IMR-90 (cell line): ENCODE measurements at regions not wholly inside any gene's neighbourhood (a gene's known extent, or its start where the extent isn't known, plus 50 kb on each side); places are given as distances from the start of the nearest gene placed in this dataset.

ENCODE experiments used
- ATAC-seq: fragments of 200-7000 bp; cut with Tn5 transposase; 2 replicates; pipeline ENCODE4 v1.9.1; 2020; ENCODE audit warnings: low read depth, mild to moderate bottlenecking, moderate library complexity
- BruUV-seq: library from RNA; stranded (reverse); fragments of 400-500 nt; replicated peaks from 2 replicates; lab custom pipeline; 2021; lab: Mats Ljungman, UMichigan
- CTCF ChIA-PET: fragments of 300-600 bp; formaldehyde crosslinking; extraction: SDS; loops from one replicate; lab custom pipeline; 2021; ENCODE audit warnings: antibody characterized with exemption; lab: Yijun Ruan, JAX
- POLR2A ChIA-PET: fragments of 300-600 bp; sonication (Branson Sonifier 250); formaldehyde crosslinking; loops from one replicate; lab custom pipeline; 2022; ENCODE audit warnings: antibody characterized with exemption; ENCODE audit not compliant: unreplicated experiment; lab: Charles Lee
- DNase-seq: peaks from one replicate; pipeline ENCODE4 v3.0.0; 2013
- H2AFZ ChIP-seq: replicated peaks from 2 replicates; pipeline ENCODE3; 2013; ENCODE audit warnings: low read length, mild to moderate bottlenecking; ENCODE audit not compliant: poor library complexity
- H2AK5ac ChIP-seq: 2 replicates; pipeline ENCODE4 v1.6.1; 2013; ENCODE audit warnings: low read depth, low read length, inconsistent platforms
- H2AK9ac ChIP-seq: replicated peaks from 2 replicates; pipeline ENCODE3; 2013; ENCODE audit warnings: mild to moderate bottlenecking, low read depth, low read length, moderate library complexity; ENCODE audit not compliant: poor library complexity
- H2BK120ac ChIP-seq: 2 replicates; pipeline ENCODE4 v1.6.1; 2013; ENCODE audit warnings: low read depth, low read length, inconsistent platforms
- H2BK15ac ChIP-seq: 3 replicates; pipeline ENCODE4 v1.6.1; 2013; ENCODE audit warnings: low read depth, low read length, inconsistent platforms
- H2BK20ac ChIP-seq: 2 replicates; pipeline ENCODE4 v1.6.1; 2013; ENCODE audit warnings: low read depth, mild to moderate bottlenecking, inconsistent platforms, low read length, moderate library complexity
- H2BK5ac ChIP-seq: 2 replicates; pipeline ENCODE4 v1.6.1; 2013; ENCODE audit warnings: mild to moderate bottlenecking, low read depth, low read length, inconsistent platforms; ENCODE audit not compliant: poor library complexity, severe bottlenecking
- H3K14ac ChIP-seq: replicated peaks from 2 replicates; pipeline ENCODE4 v1.6.1; 2013; ENCODE audit warnings: low read depth, low read length, inconsistent platforms
- H3K18ac ChIP-seq: 2 replicates; pipeline ENCODE4 v1.6.1; 2013; ENCODE audit warnings: low read depth, low read length, control low read depth
- H3K23ac ChIP-seq: 2 replicates; pipeline ENCODE4 v1.6.1; 2013; ENCODE audit warnings: low read depth, low read length, inconsistent platforms
- H3K27ac ChIP-seq: 2 replicates; pipeline ENCODE4 v1.5.1; 2013; ENCODE audit warnings: mild to moderate bottlenecking, control low read depth, low read length; ENCODE audit not compliant: insufficient read depth
- H3K27me3 ChIP-seq: 2 replicates; pipeline ENCODE4 v1.6.1; 2013; ENCODE audit warnings: low read length; ENCODE audit not compliant: control insufficient read depth, insufficient read depth
- H3K36me3 ChIP-seq: 2 replicates; pipeline ENCODE4 v1.6.1; 2013; ENCODE audit warnings: low read length, mixed read lengths; ENCODE audit not compliant: control insufficient read depth, insufficient read depth
- H3K4ac ChIP-seq: 2 replicates; pipeline ENCODE4 v1.6.1; 2013; ENCODE audit warnings: low read depth, low read length, inconsistent platforms
- H3K4me1 ChIP-seq: 2 replicates; pipeline ENCODE4 v1.6.1; 2013; ENCODE audit warnings: low read length, mixed read lengths; ENCODE audit not compliant: control insufficient read depth, insufficient read depth
- H3K4me2 ChIP-seq: 2 replicates; pipeline ENCODE4 v1.6.1; 2013; ENCODE audit warnings: low read depth, mild to moderate bottlenecking, control low read depth, low read length, moderate library complexity
- H3K4me3 ChIP-seq: 2 replicates; pipeline ENCODE4 v1.5.1; 2013; ENCODE audit warnings: low read depth, mild to moderate bottlenecking, control low read depth, low read length, moderate library complexity; ENCODE audit not compliant: insufficient read depth
- H3K56ac ChIP-seq: 2 replicates; pipeline ENCODE4 v1.6.1; 2013; ENCODE audit warnings: low read length, inconsistent platforms; ENCODE audit not compliant: insufficient read depth; ENCODE audit errors: extremely low read depth
- H3K79me1 ChIP-seq, 2 experiments: 2 replicates each; pipeline ENCODE4 v1.6.1; 2013; ENCODE audit warnings: low read length in 2 of 2, inconsistent platforms in 1 of 2, low read depth in 1 of 2
- H3K9ac ChIP-seq: 2 replicates; pipeline ENCODE4 v1.6.1; 2013; ENCODE audit warnings: low read depth, low read length, control low read depth
- H3K9me1 ChIP-seq: 2 replicates; pipeline ENCODE4 v1.6.1; 2013; ENCODE audit warnings: low read length, inconsistent platforms; ENCODE audit not compliant: insufficient read depth
- H3K9me3 ChIP-seq: 2 replicates; pipeline ENCODE4 v1.6.1; 2013; ENCODE audit warnings: low read length; ENCODE audit not compliant: control insufficient read depth, insufficient read depth
- H4K20me1 ChIP-seq: 2 replicates; pipeline ENCODE4 v1.6.1; 2013; ENCODE audit warnings: low read length, inconsistent platforms; ENCODE audit not compliant: insufficient read depth
- H4K5ac ChIP-seq: 2 replicates; pipeline ENCODE4 v1.6.1; 2013; ENCODE audit warnings: mild to moderate bottlenecking, low read depth, low read length, control low read depth
- H4K8ac ChIP-seq, 2 experiments: 2 replicates each; pipeline ENCODE4 v1.6.1; 2013; ENCODE audit warnings: low read depth in 2 of 2, low read length in 2 of 2, control low read depth in 1 of 2, inconsistent platforms in 1 of 2
- H4K91ac ChIP-seq: 2 replicates; pipeline ENCODE4 v1.6.1; 2013; ENCODE audit warnings: low read depth, low read length, inconsistent platforms; ENCODE audit not compliant: insufficient read depth
- BHLHE40 ChIP-seq: fragments of 150-350 bp; IDR thresholded peaks from 2 replicates; pipeline ENCODE4 v1.6.1; 2016; ENCODE audit warnings: mild to moderate bottlenecking, low read depth, low read length
- CEBPB ChIP-seq: IDR thresholded peaks from 2 replicates; pipeline ENCODE4 v1.6.1; 2012; ENCODE audit warnings: low read depth, low read length, improper control_type of control experiment
- CHD1 ChIP-seq: IDR thresholded peaks from 2 replicates; pipeline ENCODE4 v1.6.1; 2012; ENCODE audit warnings: low read depth, low read length, improper control_type of control experiment
- FOS ChIP-seq: fragments of 150-350 bp; IDR thresholded peaks from 2 replicates; pipeline ENCODE4 v1.6.1; 2016; ENCODE audit warnings: low read depth, low read length
- MAFK ChIP-seq: IDR thresholded peaks from 2 replicates; pipeline ENCODE4 v1.6.1; 2012; ENCODE audit warnings: low read depth, low read length, improper control_type of control experiment
- MAZ ChIP-seq: IDR thresholded peaks from 2 replicates; pipeline ENCODE4 v1.6.1; 2012; ENCODE audit warnings: low read depth, mild to moderate bottlenecking, low read length, improper control_type of control experiment, moderate library complexity, borderline replicate concordance
- MXI1 ChIP-seq: IDR thresholded peaks from 2 replicates; pipeline ENCODE4 v1.6.1; 2012; ENCODE audit warnings: low read depth, mild to moderate bottlenecking, low read length, moderate library complexity, borderline replicate concordance
- NFE2L2 ChIP-seq: fragments of 150-350 bp; IDR thresholded peaks from 2 replicates; pipeline ENCODE4 v1.6.1; 2016; ENCODE audit warnings: low read depth, mild to moderate bottlenecking, low read length
- POLR2A ChIP-seq: IDR thresholded peaks from 2 replicates; pipeline ENCODE4 v1.6.1; 2012; ENCODE audit warnings: mild to moderate bottlenecking, low read depth, low read length
- RAD21 ChIP-seq: IDR thresholded peaks from 2 replicates; pipeline ENCODE4 v1.6.1; 2012; ENCODE audit warnings: low read length, improper control_type of control experiment
- RCOR1 ChIP-seq: IDR thresholded peaks from 2 replicates; pipeline ENCODE4 v1.6.1; 2012; ENCODE audit warnings: mild to moderate bottlenecking, low read length, improper control_type of control experiment; ENCODE audit not compliant: insufficient replicate concordance
- RFX5 ChIP-seq: IDR thresholded peaks from 2 replicates; pipeline ENCODE4 v1.8.0; 2012; ENCODE audit warnings: low read depth, mild to moderate bottlenecking, low read length, moderate library complexity
- SMC3 ChIP-seq: fragments of 150-350 bp; IDR thresholded peaks from 2 replicates; pipeline ENCODE4 v1.6.1; 2016; ENCODE audit warnings: low read depth, mild to moderate bottlenecking, antibody characterized with exemption, low read length, moderate library complexity
- WGBS, 2 experiments: methylation state at CpG; one replicate each; pipeline versions ENCODE4 v1.1.5 to v1.1.7; 2013; ENCODE audit warnings: missing lambda C conversion rate in 2 of 2; ENCODE audit not compliant: insufficient read length in 1 of 2; ENCODE audit errors: extremely low coverage in 2 of 2; 5-methylcytosine and 5-hydroxymethylcytosine counted together
- dilution Hi-C: fragments of 300-500 bp; cut with HindIII; formaldehyde crosslinking; loops from one replicate; pipeline ENCODE4 v1.14.3; 2018; ENCODE audit warnings: low sequenced_read_pairs; ENCODE audit not compliant: unreplicated experiment
- in situ Hi-C: fragments of 300-500 bp; cut with MboI; formaldehyde crosslinking; loops from 3 replicates; pipeline ENCODE4 v1.14.3; 2019; ENCODE audit warnings: low sequenced_read_pairs, inconsistent platforms, mixed read lengths
- intact Hi-C: fragments of 100-400 bp; cut with micrococcal nuclease; formaldehyde crosslinking; loops from 2 replicates; pipeline ENCODE4 v1.10.0; 2022
- TF ChIP-seq, protein P1 (sequence below): fragments of 150-350 bp; IDR thresholded peaks from 2 replicates; pipeline ENCODE4 v1.6.1; 2016; ENCODE audit warnings: low read depth, mild to moderate bottlenecking, low read length, moderate library complexity, borderline replicate concordance
- TF ChIP-seq, protein P2 (sequence below): fragments of 150-350 bp; IDR thresholded peaks from 2 replicates; pipeline ENCODE4 v1.6.1; 2017; ENCODE audit warnings: mild to moderate bottlenecking, antibody characterized with exemption, low read length, low read depth
- TF ChIP-seq, protein P3 (sequence below): conservative IDR thresholded peaks from 2 replicates; pipeline ENCODE4 v1.5.1; 2012; ENCODE audit warnings: mild to moderate bottlenecking, low read depth, low read length, improper control_type of control experiment

DNA sequence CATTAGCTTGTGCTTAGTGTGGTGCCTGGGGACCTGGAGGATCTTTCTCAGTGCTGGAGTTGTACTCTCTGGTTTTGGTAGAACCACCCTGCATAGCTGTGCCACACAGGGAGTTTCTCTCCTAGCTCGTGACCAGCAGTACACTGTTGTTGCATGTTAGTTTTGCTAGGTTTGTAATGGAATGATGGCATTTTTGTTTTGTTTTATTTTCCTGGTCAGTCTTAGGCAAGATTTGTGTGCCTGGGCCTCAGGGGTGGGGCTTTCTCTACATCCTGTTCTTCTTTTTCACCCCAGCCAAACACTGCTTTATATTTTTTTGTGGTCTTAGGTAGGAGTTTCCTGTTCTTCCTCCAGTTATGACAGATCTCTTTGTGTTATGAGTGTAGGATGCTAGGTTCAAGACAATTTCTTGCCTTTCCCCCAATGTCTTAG is 534.5 kb upstream of the KCNMB2 start:
- Histone ChIP-seq H3K9me3 (peaks cover 3% of the 10 kb centered on the region; the same call in 1 of the 2 replicates), H3K4me1 (no peaks in the 10 kb centered on the region), H3K4ac (no peak overlapping the region), H2BK20ac (peak overlapping the region; percentile 2; the same call in 1 of the 2 replicates), H4K91ac (no peak overlapping the region), H3K9ac (no peak overlapping the region), H2AK5ac (no peak overlapping the region), H3K14ac (no peak overlapping the region; the same call in 1 of the 2 replicates), H4K8ac (peak overlapping the region in 1 of 2 experiments; percentile 32; a peak in 1 of 4 replicates), H2BK15ac (peak overlapping the region; percentile 10; the same call in 1 of the 3 replicates), H3K23ac (no peak overlapping the region), H4K5ac (no peak overlapping the region; the same call in 1 of the 2 replicates), H3K18ac (peak overlapping the region; percentile 4; the same call in 1 of the 2 replicates), H2BK5ac (no peak overlapping the region), H4K20me1 (no peaks in the 10 kb centered on the region), H3K27ac (no peak overlapping the region), H3K4me2 (no peak overlapping the region), H3K79me1 (no peaks in the 10 kb centered on the region), H3K56ac (no peak overlapping the region), H3K27me3 (no peaks in the 10 kb centered on the region), H3K4me3 (no peak overlapping the region), H2AK9ac (no peak overlapping the region), H2AFZ (peak overlapping the region; percentile 5), H3K9me1 (no peaks in the 10 kb centered on the region), H2BK120ac (0 out of 2 replicates have a peak overlapping the region, but pooled peaks have one; percentile 6), H3K36me3 (no peaks in the 10 kb centered on the region)
- intact Hi-C loops: no loop called here
- no TSS peak for BruUV-seq
- POLR2A ChIA-PET: no interaction called here
- no peak; the same call in 1 of the 2 replicates for ATAC-seq
- no peak for TF ChIP-seq CEBPB
- TF ChIP-seq, protein P1, sequence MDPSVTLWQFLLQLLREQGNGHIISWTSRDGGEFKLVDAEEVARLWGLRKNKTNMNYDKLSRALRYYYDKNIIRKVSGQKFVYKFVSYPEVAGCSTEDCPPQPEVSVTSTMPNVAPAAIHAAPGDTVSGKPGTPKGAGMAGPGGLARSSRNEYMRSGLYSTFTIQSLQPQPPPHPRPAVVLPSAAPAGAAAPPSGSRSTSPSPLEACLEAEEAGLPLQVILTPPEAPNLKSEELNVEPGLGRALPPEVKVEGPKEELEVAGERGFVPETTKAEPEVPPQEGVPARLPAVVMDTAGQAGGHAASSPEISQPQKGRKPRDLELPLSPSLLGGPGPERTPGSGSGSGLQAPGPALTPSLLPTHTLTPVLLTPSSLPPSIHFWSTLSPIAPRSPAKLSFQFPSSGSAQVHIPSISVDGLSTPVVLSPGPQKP: no peak
- TF ChIP-seq MAFK: no peak
- TF ChIP-seq FOS: no peak
- no peak for TF ChIP-seq MXI1
- no peak for TF ChIP-seq MAZ
- no peak for TF ChIP-seq RFX5
- TF ChIP-seq BHLHE40: no peak
- no peak for TF ChIP-seq CHD1
- TF ChIP-seq SMC3: no peak
- TF ChIP-seq NFE2L2: no peak
- TF ChIP-seq, protein P2, sequence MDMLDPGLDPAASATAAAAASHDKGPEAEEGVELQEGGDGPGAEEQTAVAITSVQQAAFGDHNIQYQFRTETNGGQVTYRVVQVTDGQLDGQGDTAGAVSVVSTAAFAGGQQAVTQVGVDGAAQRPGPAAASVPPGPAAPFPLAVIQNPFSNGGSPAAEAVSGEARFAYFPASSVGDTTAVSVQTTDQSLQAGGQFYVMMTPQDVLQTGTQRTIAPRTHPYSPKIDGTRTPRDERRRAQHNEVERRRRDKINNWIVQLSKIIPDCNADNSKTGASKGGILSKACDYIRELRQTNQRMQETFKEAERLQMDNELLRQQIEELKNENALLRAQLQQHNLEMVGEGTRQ: no peak
- TF ChIP-seq POLR2A: no peak
- TF ChIP-seq, protein P3, sequence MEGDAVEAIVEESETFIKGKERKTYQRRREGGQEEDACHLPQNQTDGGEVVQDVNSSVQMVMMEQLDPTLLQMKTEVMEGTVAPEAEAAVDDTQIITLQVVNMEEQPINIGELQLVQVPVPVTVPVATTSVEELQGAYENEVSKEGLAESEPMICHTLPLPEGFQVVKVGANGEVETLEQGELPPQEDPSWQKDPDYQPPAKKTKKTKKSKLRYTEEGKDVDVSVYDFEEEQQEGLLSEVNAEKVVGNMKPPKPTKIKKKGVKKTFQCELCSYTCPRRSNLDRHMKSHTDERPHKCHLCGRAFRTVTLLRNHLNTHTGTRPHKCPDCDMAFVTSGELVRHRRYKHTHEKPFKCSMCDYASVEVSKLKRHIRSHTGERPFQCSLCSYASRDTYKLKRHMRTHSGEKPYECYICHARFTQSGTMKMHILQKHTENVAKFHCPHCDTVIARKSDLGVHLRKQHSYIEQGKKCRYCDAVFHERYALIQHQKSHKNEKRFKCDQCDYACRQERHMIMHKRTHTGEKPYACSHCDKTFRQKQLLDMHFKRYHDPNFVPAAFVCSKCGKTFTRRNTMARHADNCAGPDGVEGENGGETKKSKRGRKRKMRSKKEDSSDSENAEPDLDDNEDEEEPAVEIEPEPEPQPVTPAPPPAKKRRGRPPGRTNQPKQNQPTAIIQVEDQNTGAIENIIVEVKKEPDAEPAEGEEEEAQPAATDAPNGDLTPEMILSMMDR: no peak
- no peak for TF ChIP-seq RCOR1
- TF ChIP-seq RAD21: no peak
- CTCF ChIA-PET: interaction anchor here (0.6 to 0.9 kb wide), 3 partner anchors 11 to 156 kb away, joined by 3 to 4 read pairs (median 3); no protein-coding TSS in a partner anchor
- no peak for DNase-seq
- dilution Hi-C loops: no loop called here
- WGBS, 2 experiments: no CpG with 5 or more reads among the region's 1 CpG
- in situ Hi-C loops: no loop called here
